BLaER1 (cell line): ENCODE measurements at regions not wholly inside any gene's neighbourhood (a gene's known extent, or its start where the extent isn't known, plus 50 kb on each side); places are given as distances from the start of the nearest gene placed in this dataset.
"Not testable (repeated sequence)": the region's sequence is repeated elsewhere in the genome, so short reads cannot be mapped to it uniquely, and the experiment has no call there.

Experiments used
- H3K27ac ChIP-seq: shearing (Covaris generic); formaldehyde crosslinking; 2 replicates; pipeline ENCODE4 v1.8.1; 2022
- H3K27me3 ChIP-seq: shearing (Covaris generic); formaldehyde crosslinking; 2 replicates; pipeline ENCODE4 v1.8.1; 2022
- H3K36me3 ChIP-seq: shearing (Covaris generic); formaldehyde crosslinking; 2 replicates; pipeline ENCODE4 v1.8.1; 2022
- H3K4me1 ChIP-seq: shearing (Covaris generic); formaldehyde crosslinking; 2 replicates; pipeline ENCODE4 v1.8.1; 2022
- H3K4me2 ChIP-seq: shearing (Covaris generic); formaldehyde crosslinking; 2 replicates; pipeline ENCODE4 v1.8.1; 2022
- H3K4me3 ChIP-seq: shearing (Covaris generic); formaldehyde crosslinking; 2 replicates; pipeline ENCODE4 v1.8.1; 2022
- H3K9ac ChIP-seq: shearing (Covaris generic); formaldehyde crosslinking; 2 replicates; pipeline ENCODE4 v1.8.1; 2022
- H3K9me3 ChIP-seq: shearing (Covaris generic); formaldehyde crosslinking; 2 replicates; pipeline ENCODE4 v1.8.1; 2022
- H4K20me1 ChIP-seq: shearing (Covaris generic); formaldehyde crosslinking; 2 replicates; pipeline ENCODE4 v1.8.1; 2022
- Cebpa-rat ChIP-seq: shearing (Covaris generic); IDR thresholded peaks from 2 replicates; pipeline ENCODE4 v1.8.1; 2022

DNA sequence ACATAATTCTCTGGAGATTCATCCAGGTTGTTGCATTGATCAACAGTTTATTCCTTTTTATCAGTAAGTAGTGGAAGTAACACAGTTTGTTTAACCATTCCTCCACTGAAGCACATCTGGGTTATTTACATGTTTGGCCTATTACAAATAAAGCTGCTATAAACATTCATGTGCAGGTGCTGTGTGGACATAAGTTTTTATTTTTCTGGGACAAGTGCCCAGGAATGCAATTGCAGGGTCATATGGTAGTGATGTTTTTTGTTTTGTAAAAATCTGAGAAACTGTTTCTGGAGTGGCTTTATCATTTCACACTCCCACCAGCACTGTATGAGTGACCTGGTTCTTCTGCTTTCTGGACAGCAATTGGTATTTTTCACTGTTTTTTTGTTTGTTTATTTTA lies 505.4 kb downstream of the CCER1 start:
- no peak overlapping the region for H3K4me2 ChIP-seq
- no peaks in the 10 kb centered on the region for H3K36me3 ChIP-seq
- 0 out of 2 replicates have a peak, but pooled peaks cover 5% of the 10 kb centered on the region for H3K9me3 ChIP-seq
- TF ChIP-seq Cebpa-rat = no peak
- H3K27me3 ChIP-seq = no peaks in the 10 kb centered on the region
- H3K4me3 ChIP-seq = no peak overlapping the region
- H4K20me1 ChIP-seq = no peaks in the 10 kb centered on the region
- H3K4me1 ChIP-seq = no peaks in the 10 kb centered on the region
- H3K27ac ChIP-seq = no peak overlapping the region
- H3K9ac ChIP-seq = no peak overlapping the region

DNA sequence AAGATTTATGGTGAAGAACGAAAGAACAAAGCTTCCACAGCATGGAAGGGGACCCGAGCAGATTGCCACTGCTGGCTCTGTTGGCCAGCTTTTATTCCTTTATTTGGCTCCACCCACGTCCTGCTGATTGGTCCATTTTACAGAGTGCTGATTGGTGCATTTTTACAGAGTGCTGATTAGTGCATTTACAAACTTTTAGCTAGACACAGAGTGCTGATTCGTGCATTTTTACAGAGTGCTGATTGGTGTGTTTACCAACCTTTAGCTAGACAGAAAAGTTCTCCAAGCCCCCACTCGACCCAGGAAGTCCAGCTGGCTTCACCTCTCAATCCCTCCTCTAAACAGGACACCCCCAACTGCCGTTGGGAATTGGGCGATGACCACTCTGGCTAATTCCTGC lies 511.5 kb downstream of the CCER1 start:
- H3K4me2 ChIP-seq, H3K27me3 ChIP-seq, H4K20me1 ChIP-seq, H3K36me3 ChIP-seq, H3K4me1 ChIP-seq, H3K27ac ChIP-seq, H3K4me3 ChIP-seq, H3K9ac ChIP-seq: not testable (repeated sequence)
- H3K9me3 ChIP-seq = peaks cover 18% of the 10 kb centered on the region

DNA sequence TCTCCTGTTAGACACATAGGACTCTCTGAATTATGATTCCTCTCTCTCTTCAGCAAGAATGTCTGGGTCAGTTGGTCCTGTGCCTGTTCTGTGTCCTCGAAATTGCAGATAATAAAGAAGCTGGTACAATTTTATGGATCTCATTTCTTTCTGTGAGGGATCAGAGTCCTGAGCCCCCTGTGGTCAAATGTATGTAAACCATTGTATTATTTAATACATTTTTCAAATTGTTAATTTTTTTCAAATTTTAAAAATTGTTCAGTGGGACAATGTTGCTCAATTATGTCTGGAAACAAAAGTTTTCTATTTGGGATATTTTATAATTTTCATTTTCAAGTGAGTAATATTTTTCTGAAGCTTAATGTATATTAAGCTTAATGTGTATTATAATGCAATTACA lies 513.5 kb downstream of the CCER1 start:
- no peak for TF ChIP-seq Cebpa-rat
- no peaks in the 10 kb centered on the region for H3K4me1 ChIP-seq
- H4K20me1 ChIP-seq = no peaks in the 10 kb centered on the region
- no peak overlapping the region for H3K9ac ChIP-seq
- no peak overlapping the region for H3K4me3 ChIP-seq
- H3K27ac ChIP-seq = no peak overlapping the region
- no peaks in the 10 kb centered on the region for H3K27me3 ChIP-seq
- no peaks in the 10 kb centered on the region for H3K36me3 ChIP-seq
- H3K4me2 ChIP-seq = no peak overlapping the region
- H3K9me3 ChIP-seq = peaks cover 13% of the 10 kb centered on the region

DNA sequence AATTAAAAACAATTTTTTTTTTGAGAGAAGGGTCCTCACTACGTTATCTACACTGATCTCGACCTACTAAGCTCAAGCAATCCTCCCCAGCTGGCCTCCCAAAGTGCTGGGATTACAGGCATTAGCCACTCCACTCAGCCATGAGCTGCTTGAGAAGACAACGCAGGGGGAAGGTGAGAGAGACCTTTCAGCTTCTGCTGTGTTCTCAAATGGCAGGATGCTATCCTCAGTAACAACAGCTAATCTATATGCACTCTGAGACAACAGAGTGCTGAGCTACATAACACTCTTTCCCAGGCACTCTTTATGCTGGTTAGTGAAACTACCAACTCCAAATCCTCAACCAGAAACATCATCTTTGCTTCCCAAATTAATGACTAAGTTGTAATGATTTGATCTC lies 526.1 kb downstream of the CCER1 start:
- no peak for TF ChIP-seq Cebpa-rat
- no peaks in the 10 kb centered on the region for H4K20me1 ChIP-seq
- H3K4me3 ChIP-seq = no peak overlapping the region
- no peaks in the 10 kb centered on the region for H3K36me3 ChIP-seq
- no peaks in the 10 kb centered on the region for H3K27me3 ChIP-seq
- H3K4me2 ChIP-seq = no peak overlapping the region
- no peaks in the 10 kb centered on the region for H3K4me1 ChIP-seq
- no peaks in the 10 kb centered on the region for H3K9me3 ChIP-seq
- no peak overlapping the region for H3K9ac ChIP-seq
- H3K27ac ChIP-seq = no peak overlapping the region

DNA sequence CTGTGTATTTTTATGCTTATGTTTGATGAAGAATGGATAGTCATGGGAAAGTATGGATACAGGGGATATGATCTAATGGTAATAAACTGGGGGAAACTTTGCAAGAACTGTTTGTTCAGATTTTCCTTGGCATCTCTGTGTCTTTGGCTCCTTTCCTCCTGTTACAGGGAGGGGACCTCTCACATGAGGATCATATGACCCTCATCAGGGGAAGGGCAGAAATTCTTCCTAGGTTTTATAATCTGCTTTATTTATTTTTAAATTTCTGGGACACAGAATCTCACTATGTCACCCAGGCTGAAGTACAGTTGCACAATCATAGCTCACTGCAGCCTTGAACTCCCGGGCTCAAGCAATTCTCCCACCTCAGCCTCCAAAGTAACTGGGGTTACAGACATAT lies 526.5 kb downstream of the CCER1 start:
- Histone ChIP-seq H3K4me3 (no peak overlapping the region), H3K9me3 (no peaks in the 10 kb centered on the region), H3K9ac (no peak overlapping the region), H3K4me1 (no peaks in the 10 kb centered on the region), H3K4me2 (no peak overlapping the region), H3K27me3 (no peaks in the 10 kb centered on the region), H4K20me1 (no peaks in the 10 kb centered on the region), H3K27ac (no peak overlapping the region), H3K36me3 (no peaks in the 10 kb centered on the region)
- TF ChIP-seq Cebpa-rat = no peak

DNA sequence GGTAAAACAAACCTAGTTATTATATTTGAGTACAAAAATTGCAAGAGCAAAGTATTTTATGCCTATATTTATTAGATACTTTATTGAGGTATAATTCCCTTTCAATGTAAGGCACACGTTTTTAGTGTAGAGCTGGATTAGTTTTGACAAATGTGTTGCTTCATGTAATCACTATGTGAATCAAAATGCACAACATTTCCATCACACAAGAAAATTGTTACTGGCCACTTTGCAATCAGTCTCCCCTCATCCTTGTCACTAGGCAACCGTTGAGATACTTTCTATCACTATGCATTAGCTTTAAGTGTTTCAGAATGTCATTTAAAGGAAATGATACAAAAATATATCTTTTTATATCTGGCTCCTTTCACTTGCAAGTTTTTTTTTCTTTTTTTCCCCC lies 531.0 kb downstream of the CCER1 start:
- H3K27ac ChIP-seq = no peak overlapping the region
- H3K4me2 ChIP-seq = no peak overlapping the region
- no peaks in the 10 kb centered on the region for H3K36me3 ChIP-seq
- no peak overlapping the region for H3K4me3 ChIP-seq
- no peak overlapping the region for H3K9ac ChIP-seq
- H3K9me3 ChIP-seq = no peaks in the 10 kb centered on the region
- H3K4me1 ChIP-seq = no peaks in the 10 kb centered on the region
- no peaks in the 10 kb centered on the region for H3K27me3 ChIP-seq
- TF ChIP-seq Cebpa-rat = no peak
- H4K20me1 ChIP-seq = no peaks in the 10 kb centered on the region

DNA sequence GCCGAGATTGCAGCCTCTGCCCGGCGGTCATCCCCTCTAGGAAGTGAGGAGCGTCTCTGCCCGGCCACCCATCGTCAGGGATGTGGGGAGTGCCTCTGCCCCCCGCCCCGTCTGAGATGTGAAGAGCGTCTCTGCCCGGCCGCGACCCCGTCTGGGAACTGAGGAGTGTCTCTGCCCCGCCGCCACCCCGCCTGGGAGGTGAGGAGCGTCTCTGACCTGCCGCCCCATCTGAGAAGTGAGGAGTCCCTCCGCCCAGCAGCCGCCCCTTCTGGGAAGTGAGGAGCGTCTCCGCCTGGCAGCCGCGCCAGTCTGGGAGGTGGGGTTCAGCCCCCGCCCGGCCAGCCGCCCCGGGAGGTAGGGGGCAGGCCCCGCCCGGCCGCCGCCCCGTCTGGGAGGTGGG lies 544.0 kb downstream of the CCER1 start:
- no peak for TF ChIP-seq Cebpa-rat

DNA sequence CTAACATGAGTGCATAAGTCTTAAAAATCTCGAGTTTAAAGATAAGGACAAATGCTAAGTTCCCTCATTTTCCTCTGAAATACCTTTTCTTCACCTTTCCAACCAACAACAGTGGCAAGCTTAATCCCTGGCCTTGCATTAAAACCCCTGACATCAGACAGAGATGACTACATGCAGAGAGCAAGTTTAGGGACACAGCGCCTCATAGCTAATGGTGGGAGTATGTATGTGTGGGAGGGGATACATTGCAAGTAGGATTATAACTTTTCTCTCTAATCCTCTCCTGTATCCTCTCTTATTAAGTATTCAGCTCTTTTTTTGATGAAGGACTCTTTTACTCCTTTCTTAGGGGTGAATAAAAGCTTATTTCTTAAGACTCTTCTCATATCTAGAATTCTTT lies 547.1 kb downstream of the CCER1 start:
- H4K20me1 ChIP-seq = no peaks in the 10 kb centered on the region
- no peak overlapping the region for H3K4me2 ChIP-seq

More for the DNA sequence above, 544.0 kb downstream of the CCER1 start:
- Histone ChIP-seq H3K4me2 (no peak overlapping the region), H3K9ac (no peak overlapping the region), H3K36me3 (no peaks in the 10 kb centered on the region), H3K4me1 (no peaks in the 10 kb centered on the region), H3K27ac (no peak overlapping the region), H3K9me3 (no peaks in the 10 kb centered on the region), H3K27me3 (no peaks in the 10 kb centered on the region), H4K20me1 (no peaks in the 10 kb centered on the region), H3K4me3 (no peak overlapping the region)

DNA sequence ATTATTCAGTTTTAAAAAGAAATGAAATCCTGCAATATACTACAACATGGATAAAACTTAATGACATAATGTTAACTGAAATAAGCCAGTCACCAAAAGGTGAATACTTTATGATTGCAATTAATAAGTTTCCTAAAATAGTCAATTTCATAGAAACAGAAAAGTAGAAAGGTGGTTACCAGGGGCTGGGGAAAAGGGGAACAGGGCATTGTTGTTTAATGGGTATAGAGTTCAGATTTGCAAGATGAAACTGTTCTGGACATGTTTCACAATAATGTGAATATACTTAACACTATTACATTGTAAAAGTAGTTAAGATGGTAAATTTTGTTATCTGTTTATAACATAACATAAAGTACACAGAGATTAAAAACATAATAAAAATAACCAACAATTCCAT lies 550.9 kb downstream of the CCER1 start:
- Histone ChIP-seq H3K4me1 (no peaks in the 10 kb centered on the region), H3K36me3 (no peaks in the 10 kb centered on the region), H3K4me2 (no peak overlapping the region), H3K27ac (no peak overlapping the region), H3K9me3 (no peaks in the 10 kb centered on the region), H3K9ac (no peak overlapping the region), H3K4me3 (no peak overlapping the region), H3K27me3 (no peaks in the 10 kb centered on the region), H4K20me1 (no peaks in the 10 kb centered on the region)
- TF ChIP-seq Cebpa-rat = no peak

More for the DNA sequence above, 547.1 kb downstream of the CCER1 start:
- Histone ChIP-seq H3K9ac (no peak overlapping the region), H3K4me1 (no peaks in the 10 kb centered on the region), H3K4me3 (no peak overlapping the region), H3K27ac (no peak overlapping the region), H3K9me3 (no peaks in the 10 kb centered on the region), H3K27me3 (no peaks in the 10 kb centered on the region), H3K36me3 (no peaks in the 10 kb centered on the region)
- no peak for TF ChIP-seq Cebpa-rat

DNA sequence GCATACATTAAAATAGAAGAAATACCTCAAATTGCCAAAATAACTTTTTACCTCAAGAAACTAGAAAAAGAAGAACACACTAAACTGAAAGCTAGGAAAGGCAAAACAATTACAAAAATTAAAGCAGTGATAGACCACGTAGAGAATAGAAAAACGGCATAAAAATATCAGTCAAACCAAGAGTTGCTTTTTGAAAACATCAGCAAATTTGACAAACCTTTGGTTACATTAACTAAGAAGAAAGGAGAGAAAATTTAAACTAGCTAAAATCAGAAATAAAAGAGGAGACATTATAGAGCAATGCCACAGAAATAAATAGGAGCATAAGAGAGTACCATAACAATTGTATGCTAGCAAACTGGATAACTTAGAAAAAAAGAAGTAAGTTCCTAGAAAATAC lies 553.8 kb downstream of the CCER1 start:
- no peak overlapping the region for H3K27ac ChIP-seq
- H3K27me3 ChIP-seq = no peaks in the 10 kb centered on the region
- no peaks in the 10 kb centered on the region for H4K20me1 ChIP-seq
- H3K9ac ChIP-seq = no peak overlapping the region
- no peaks in the 10 kb centered on the region for H3K36me3 ChIP-seq
- H3K4me3 ChIP-seq = no peak overlapping the region
- TF ChIP-seq Cebpa-rat = no peak
- H3K4me1 ChIP-seq = no peaks in the 10 kb centered on the region
- H3K9me3 ChIP-seq = peaks cover 2% of the 10 kb centered on the region
- H3K4me2 ChIP-seq = no peak overlapping the region

DNA sequence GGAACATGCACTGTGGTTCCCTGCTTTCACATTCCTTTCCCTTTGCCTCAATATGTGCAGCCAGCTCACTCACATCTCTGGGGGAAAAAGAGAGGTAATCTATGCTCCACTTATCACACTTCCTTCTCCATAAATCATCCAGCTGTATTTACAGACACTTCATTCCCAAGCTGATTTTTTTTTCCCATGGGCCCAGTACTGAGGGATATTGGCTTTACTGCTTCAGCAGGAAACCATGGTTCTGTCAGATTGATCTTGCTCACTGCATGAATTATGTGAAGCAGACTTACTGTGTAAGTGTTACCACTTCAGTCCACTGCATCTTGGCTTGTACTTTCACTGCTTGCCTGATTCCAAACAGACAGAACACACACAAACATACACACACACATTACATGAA lies 555.6 kb downstream of the CCER1 start:
- H3K27ac ChIP-seq = no peak overlapping the region
- no peak overlapping the region for H3K4me2 ChIP-seq
- TF ChIP-seq Cebpa-rat = no peak
- no peak overlapping the region for H3K4me3 ChIP-seq
- H3K9me3 ChIP-seq = peaks cover 11% of the 10 kb centered on the region
- no peak overlapping the region for H3K9ac ChIP-seq
- no peaks in the 10 kb centered on the region for H3K4me1 ChIP-seq
- no peaks in the 10 kb centered on the region for H3K36me3 ChIP-seq
- no peaks in the 10 kb centered on the region for H3K27me3 ChIP-seq
- H4K20me1 ChIP-seq = no peaks in the 10 kb centered on the region
